MM.1S (cell line): ENCODE measurements at regions not wholly inside any gene's neighbourhood (a gene's known extent, or its start where the extent isn't known, plus 50 kb on each side); places are given as distances from the start of the nearest gene placed in this dataset.

ENCODE experiments used
- EZH2 ChIP-seq: fragments of 300-600 bp; sonication (generic); optimal IDR thresholded peaks from 2 replicates; pipeline ENCODE3; 2017; ENCODE audit warnings: low read depth, mild to moderate bottlenecking, antibody characterized with exemption, low read length, mixed read lengths
- TF ChIP-seq, protein P1 (sequence below): fragments of 300-600 bp; sonication (generic); IDR thresholded peaks from 2 replicates; pipeline ENCODE4 v1.5.1; 2016; ENCODE audit warnings: antibody characterized with exemption, low read length, mixed read lengths

DNA sequence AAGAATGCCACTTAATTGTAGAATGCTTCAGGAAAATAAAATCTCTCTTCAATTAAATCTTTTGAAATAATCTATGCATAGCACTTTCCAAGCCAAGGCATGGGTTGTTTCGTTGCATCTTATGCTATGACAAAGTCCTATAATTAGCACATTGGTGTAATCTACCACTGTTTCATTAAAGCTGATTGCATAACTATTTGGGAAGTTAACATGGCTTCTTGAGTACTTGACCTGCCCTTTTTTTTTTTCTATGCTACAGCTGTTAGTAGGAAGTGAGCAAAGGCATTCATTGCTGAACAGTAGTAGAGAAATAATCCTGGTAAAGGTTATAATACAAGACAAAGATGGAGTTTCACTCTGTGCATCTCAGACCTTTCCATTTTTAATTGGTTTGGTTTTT lies 557.2 kb upstream of the CELF2 start:
- TF ChIP-seq, protein P1, sequence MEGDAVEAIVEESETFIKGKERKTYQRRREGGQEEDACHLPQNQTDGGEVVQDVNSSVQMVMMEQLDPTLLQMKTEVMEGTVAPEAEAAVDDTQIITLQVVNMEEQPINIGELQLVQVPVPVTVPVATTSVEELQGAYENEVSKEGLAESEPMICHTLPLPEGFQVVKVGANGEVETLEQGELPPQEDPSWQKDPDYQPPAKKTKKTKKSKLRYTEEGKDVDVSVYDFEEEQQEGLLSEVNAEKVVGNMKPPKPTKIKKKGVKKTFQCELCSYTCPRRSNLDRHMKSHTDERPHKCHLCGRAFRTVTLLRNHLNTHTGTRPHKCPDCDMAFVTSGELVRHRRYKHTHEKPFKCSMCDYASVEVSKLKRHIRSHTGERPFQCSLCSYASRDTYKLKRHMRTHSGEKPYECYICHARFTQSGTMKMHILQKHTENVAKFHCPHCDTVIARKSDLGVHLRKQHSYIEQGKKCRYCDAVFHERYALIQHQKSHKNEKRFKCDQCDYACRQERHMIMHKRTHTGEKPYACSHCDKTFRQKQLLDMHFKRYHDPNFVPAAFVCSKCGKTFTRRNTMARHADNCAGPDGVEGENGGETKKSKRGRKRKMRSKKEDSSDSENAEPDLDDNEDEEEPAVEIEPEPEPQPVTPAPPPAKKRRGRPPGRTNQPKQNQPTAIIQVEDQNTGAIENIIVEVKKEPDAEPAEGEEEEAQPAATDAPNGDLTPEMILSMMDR: no peak
- TF ChIP-seq EZH2: no peak
